ENCODE measurements at regions not wholly inside any gene's neighbourhood (a gene's known extent, or its start where the extent isn't known, plus 50 kb on each side); places are given as distances from the start of the nearest gene placed in this dataset.
"Not testable (repeated sequence)": the region's sequence is repeated elsewhere in the genome, so short reads cannot be mapped to it uniquely, and the experiment has no call there.

DNA sequence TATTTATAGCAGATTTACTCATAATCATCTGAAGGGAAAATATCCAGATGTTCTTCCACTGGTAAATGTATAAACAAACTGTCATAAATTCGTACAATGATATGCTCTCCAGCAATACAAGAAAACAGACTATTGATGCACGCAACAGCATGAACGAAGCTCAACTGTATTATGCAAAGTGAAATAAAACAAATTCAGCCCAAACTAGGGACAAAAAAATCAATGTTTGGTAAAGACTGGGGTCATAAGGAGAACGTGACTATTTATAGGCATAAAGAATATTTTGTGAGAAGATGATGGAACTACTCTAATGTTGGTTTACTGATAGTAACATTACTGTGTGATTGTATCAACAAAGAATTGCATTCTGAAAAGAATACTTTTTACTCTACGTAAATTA lies 1276.7 kb upstream of the DDX18 start:
- Mint-ChIP-seq H3K4me3 (no peak overlapping the region), H3K9me3 (peaks cover 22% of the 10 kb centered on the region), H3K27ac (no peak overlapping the region), H3K27me3 (no peaks in the 10 kb centered on the region), H3K4me1 (ENCODE audit: low read depth) (no peaks in the 10 kb centered on the region), H3K36me3 (ENCODE audit: low read depth) (no peaks in the 10 kb centered on the region)
- intact Hi-C loops (cut with micrococcal nuclease): no loop called here

DNA sequence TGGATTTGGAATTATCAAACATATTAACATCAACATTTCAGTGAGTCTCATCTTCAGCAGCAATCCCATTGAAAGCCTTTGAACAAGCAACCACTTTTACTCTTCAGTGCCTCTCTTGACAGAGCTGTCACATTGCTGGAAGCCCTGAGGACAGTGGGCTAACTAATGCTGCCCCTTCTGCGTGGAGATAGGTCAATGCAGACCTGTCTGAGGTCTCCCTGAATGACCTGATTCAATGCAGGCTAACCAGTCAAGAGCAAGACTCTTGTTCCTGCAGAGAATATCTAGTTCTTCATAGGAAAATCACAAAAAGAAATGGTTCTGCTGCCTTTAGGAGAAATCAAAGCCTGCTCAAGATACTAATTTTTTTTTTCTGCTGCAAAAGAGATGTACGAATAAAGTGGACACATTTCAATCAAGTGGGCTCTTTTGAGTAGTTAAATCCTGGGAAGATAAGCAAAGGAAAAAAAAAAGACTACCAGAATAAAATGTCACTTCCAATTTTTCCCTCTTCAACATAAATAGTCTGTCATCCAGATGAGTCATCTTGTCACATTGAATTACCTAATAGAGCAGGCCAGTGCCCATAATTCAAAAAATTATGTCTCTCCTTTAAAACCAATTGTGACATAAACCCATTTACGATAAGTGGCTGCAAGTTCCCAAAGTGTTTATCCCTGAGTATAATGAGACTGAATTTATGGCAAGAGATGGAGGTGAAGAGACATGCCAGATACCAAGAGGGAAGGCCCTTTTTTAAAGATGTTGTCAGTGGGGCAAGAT lies 1269.0 kb upstream of the DDX18 start:
- no peaks in the 10 kb centered on the region for H3K27me3 Mint-ChIP-seq
- peaks cover 22% of the 10 kb centered on the region for H3K9me3 Mint-ChIP-seq
- no peak overlapping the region for H3K27ac Mint-ChIP-seq
- H3K36me3 Mint-ChIP-seq (ENCODE audit: low read depth): no peaks in the 10 kb centered on the region
- no peak overlapping the region for H3K4me3 Mint-ChIP-seq
- intact Hi-C loops (cut with micrococcal nuclease): no loop called here
- no peaks in the 10 kb centered on the region for H3K4me1 Mint-ChIP-seq (ENCODE audit: low read depth)

DNA sequence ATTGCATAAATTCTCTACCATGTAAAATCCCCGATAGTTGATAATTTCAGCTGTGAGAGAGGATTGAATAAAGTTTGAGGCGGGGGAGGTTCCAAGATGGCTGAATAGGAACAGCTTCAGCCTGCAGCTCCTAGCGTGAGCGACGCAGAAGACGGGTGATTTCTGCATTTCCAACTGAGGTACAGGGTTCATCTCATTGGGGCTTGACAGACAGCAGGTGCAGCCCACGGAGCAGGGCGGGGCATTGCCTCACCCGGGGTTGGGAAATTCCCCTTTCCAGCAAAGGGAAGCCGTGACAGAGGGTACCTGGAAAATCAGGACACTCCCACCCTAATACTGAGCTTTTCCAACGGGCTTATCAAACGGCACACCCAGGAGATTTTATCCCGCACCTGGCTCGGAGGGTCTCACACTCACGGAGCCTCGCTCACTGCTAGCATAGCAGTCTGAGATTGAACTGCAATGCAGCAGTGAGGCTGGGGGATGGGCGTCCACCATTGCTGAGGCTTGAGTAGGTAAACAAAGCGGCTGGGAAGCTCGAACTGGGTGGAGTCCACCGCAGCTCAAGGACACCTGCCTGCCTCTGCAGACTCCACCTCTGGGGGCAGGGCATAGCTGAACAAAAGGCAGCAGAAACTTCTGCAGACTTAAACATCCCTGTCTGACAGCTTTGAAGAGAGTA lies 1261.6 kb upstream of the DDX18 start:
- H3K4me3 Mint-ChIP-seq; H3K36me3 Mint-ChIP-seq (ENCODE audit: low read depth); H3K4me1 Mint-ChIP-seq (ENCODE audit: low read depth); intact Hi-C loops (cut with micrococcal nuclease); H3K27ac Mint-ChIP-seq; H3K27me3 Mint-ChIP-seq: not testable (repeated sequence)
- peaks cover 59% of the 10 kb centered on the region for H3K9me3 Mint-ChIP-seq

DNA sequence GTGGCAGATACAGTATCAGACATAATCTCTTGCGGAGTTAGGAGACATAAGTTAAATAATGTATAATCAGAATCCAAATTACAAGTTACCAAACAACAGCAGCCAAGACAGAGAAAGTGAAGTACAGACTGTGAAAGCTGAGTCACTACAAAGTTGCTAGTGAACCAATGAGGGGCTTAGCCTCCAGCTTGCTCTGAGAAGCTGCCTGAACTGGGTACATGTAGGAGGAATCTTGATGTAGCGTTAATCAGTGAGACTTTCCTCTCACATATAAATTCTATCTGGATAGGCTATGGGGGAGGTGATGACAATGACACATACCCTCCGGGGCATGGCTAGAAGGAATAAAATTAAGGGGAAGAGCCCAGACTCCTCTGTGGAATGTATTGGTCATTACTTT lies 1234.3 kb upstream of the DDX18 start:
- Mint-ChIP-seq H3K27me3 (no peaks in the 10 kb centered on the region), H3K27ac (no peak overlapping the region), H3K9me3 (peaks cover 19% of the 10 kb centered on the region), H3K4me3 (no peak overlapping the region), H3K36me3 (ENCODE audit: low read depth) (no peaks in the 10 kb centered on the region), H3K4me1 (ENCODE audit: low read depth) (no peaks in the 10 kb centered on the region)
- intact Hi-C loops (cut with micrococcal nuclease): no loop called here

DNA sequence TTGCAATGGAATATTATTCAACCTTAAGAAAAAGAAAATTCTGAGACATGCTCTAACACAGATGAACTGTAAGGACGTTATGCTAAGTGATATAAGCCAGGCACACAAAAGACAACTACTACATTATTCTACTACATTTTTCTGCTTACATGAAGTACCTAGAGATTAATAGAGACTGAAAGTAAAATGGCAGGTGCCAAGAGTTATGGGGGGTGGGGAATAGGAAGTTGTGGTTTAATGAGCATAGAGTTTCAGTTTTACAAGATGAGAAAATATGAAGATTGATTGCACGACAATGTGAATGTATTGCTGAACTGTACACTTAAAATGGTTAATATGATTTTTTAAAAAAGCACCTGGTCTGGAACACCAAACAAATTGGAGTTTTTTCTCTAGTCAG lies 1231.6 kb upstream of the DDX18 start:
- H3K4me1 Mint-ChIP-seq (ENCODE audit: low read depth): no peaks in the 10 kb centered on the region
- no peaks in the 10 kb centered on the region for H3K36me3 Mint-ChIP-seq (ENCODE audit: low read depth)
- H3K27ac Mint-ChIP-seq: no peak overlapping the region
- H3K9me3 Mint-ChIP-seq: peaks cover 14% of the 10 kb centered on the region
- H3K4me3 Mint-ChIP-seq: no peak overlapping the region
- no peaks in the 10 kb centered on the region for H3K27me3 Mint-ChIP-seq
- intact Hi-C loops (cut with micrococcal nuclease): no loop called here

DNA sequence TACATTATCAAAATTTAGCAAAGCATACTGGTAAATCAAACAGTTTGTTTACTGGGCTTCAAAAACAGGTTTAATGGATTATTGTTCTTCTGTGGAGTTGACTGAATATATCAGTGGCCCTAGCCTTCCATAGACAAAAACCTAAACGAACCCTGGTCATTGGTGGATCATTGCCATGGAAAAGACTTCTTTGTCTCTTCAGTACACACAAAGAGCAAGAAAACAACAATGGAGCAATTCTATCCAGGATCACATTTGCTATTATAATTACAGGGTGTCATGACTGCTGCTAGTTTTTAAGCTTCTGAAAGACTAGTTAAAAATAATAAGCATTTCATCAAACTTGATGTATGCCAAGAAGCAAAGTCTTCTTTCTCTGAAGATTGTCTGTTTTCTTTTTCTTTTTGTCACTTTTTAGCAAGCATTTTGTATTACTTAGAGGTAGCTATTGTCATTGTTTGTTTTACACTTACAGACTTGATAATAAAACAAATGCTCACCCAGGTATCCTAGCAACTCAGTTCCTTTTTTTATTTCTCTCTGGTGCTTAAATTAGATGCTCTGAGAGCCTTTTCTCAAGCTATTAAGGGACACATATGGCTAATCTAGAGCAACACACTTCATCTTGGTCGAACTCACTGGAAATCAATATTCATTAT lies 1228.7 kb upstream of the DDX18 start:
- Mint-ChIP-seq H3K4me1 (ENCODE audit: low read depth) (no peaks in the 10 kb centered on the region), H3K4me3 (no peak overlapping the region)
- intact Hi-C loops (cut with micrococcal nuclease): no loop called here

DNA sequence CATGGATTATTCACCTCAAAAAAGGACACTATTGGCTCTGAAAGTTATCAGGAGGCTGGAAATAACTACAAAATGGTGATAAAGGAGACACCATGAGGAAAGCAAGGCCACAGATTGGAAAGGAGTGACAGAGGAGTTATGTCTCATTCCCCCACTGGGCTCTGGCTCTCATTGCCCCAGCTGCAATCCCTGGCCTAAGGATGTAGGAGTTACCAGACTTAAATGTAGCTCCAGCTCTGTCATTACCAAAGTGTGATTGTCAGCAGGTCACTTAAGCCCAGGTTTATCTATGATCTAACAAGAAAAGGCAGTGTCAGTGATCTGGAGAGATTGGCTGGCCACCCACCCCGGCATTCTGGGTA lies 1228.2 kb upstream of the DDX18 start:
- Mint-ChIP-seq H3K9me3 (peaks cover 28% of the 10 kb centered on the region), H3K4me3 (no peak overlapping the region), H3K27me3 (no peaks in the 10 kb centered on the region), H3K36me3 (ENCODE audit: low read depth) (no peaks in the 10 kb centered on the region), H3K27ac (no peak overlapping the region), H3K4me1 (ENCODE audit: low read depth) (no peaks in the 10 kb centered on the region)
- intact Hi-C loops (cut with micrococcal nuclease): no loop called here

More for the DNA sequence above, 1228.7 kb upstream of the DDX18 start:
- peaks cover 28% of the 10 kb centered on the region for H3K9me3 Mint-ChIP-seq
- no peak overlapping the region for H3K27ac Mint-ChIP-seq
- no peaks in the 10 kb centered on the region for H3K36me3 Mint-ChIP-seq (ENCODE audit: low read depth)
- no peaks in the 10 kb centered on the region for H3K27me3 Mint-ChIP-seq

All from dendritic cell treated with granulocyte-macrophage colony-stimulating factor and Interleukin-4, amounts not matched to agents 40 ng/mL and 50 ng/mL, for 4 days (primary cell).